Astrocyte (in vitro differentiated cells and primary cell): ENCODE measurements at regions not wholly inside any gene's neighbourhood (a gene's known extent, or its start where the extent isn't known, plus 50 kb on each side); places are given as distances from the start of the nearest gene placed in this dataset.

Source experiments
- EZH2 ChIP-seq: IDR thresholded peaks from 2 replicates; pipeline ENCODE4 v1.6.1; 2012; ENCODE audit warnings: mild to moderate bottlenecking, low read length, inconsistent platforms; ENCODE audit not compliant: insufficient read depth
- TF ChIP-seq, protein P1 (sequence below): IDR thresholded peaks from 2 replicates; pipeline ENCODE4 v1.5.1; 2011; ENCODE audit warnings: low read depth, mild to moderate bottlenecking, inconsistent platforms, low read length, moderate library complexity; ENCODE audit not compliant: insufficient read depth

DNA sequence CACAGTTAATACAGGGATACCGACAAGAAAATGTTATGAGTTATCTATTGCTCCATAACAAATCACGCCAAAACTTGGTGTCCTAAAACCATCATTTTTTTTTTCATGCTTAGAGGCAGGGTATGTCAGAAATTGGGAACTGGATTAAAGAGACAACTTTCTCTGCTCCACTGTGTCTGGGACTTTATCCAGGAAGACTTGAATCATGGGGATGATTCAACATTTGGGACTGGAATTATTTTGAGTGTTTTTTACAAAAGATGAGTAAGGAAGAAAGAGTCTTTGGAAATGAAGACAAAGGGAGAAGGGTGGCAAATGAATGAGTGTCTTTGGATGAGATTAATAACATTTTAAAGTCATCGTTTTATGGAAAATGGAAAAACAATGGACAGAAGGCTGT lies 1883.7 kb upstream of the C9orf72 start:
- TF ChIP-seq, protein P1, sequence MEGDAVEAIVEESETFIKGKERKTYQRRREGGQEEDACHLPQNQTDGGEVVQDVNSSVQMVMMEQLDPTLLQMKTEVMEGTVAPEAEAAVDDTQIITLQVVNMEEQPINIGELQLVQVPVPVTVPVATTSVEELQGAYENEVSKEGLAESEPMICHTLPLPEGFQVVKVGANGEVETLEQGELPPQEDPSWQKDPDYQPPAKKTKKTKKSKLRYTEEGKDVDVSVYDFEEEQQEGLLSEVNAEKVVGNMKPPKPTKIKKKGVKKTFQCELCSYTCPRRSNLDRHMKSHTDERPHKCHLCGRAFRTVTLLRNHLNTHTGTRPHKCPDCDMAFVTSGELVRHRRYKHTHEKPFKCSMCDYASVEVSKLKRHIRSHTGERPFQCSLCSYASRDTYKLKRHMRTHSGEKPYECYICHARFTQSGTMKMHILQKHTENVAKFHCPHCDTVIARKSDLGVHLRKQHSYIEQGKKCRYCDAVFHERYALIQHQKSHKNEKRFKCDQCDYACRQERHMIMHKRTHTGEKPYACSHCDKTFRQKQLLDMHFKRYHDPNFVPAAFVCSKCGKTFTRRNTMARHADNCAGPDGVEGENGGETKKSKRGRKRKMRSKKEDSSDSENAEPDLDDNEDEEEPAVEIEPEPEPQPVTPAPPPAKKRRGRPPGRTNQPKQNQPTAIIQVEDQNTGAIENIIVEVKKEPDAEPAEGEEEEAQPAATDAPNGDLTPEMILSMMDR, result no peak
- TF ChIP-seq EZH2, result no peak
